Activated T-cell treated with anti-CD3 and anti-CD28 coated beads, Interleukin-2, amount 50 U/mL, for 72 hours (primary cell): ENCODE measurements at regions not wholly inside any gene's neighbourhood (a gene's known extent, or its start where the extent isn't known, plus 50 kb on each side); places are given as distances from the start of the nearest gene placed in this dataset.
"Not testable (repeated sequence)": the region's sequence is repeated elsewhere in the genome, so short reads cannot be mapped to it uniquely, and the experiment has no call there.

Experiments
- ATAC-seq, 2 donors: fragments of 150-1000 bp; cut with Tn5 transposase; replicated peaks in 1 of 2; 2 replicates each; pipeline ENCODE4 v1.10.0; 2021; ENCODE audit warnings: moderate library complexity in 2 of 2, mild to moderate bottlenecking in 1 of 2
- DNase-seq, 2 donors: peaks; one replicate each; pipeline ENCODE4 v3.0.0; 2021 to 2022; ENCODE audit warnings: mixed read lengths in 1 of 2
- H3K27ac Mint-ChIP-seq: one replicate; pipeline ENCODE4 v1.8.0; 2022; ENCODE audit warnings: mild to moderate bottlenecking, moderate library complexity, mixed read lengths
- H3K27me3 Mint-ChIP-seq: one replicate; pipeline ENCODE4 v1.8.0; 2022; ENCODE audit warnings: low read depth, mixed read lengths
- H3K36me3 Mint-ChIP-seq, 2 donors: one replicate each; pipeline ENCODE4 v1.8.0; 2022; ENCODE audit warnings: mixed read lengths in 2 of 2, mild to moderate bottlenecking in 1 of 2; ENCODE audit not compliant: insufficient read depth in 2 of 2
- H3K4me1 Mint-ChIP-seq: one replicate; pipeline ENCODE4 v1.8.0; 2022; ENCODE audit warnings: low read depth, mixed read lengths
- H3K4me3 Mint-ChIP-seq, 2 donors: one replicate each; pipeline ENCODE4 v1.8.0; 2022; ENCODE audit warnings: mild to moderate bottlenecking in 2 of 2, mixed read lengths in 2 of 2, moderate library complexity in 2 of 2
- H3K9me3 Mint-ChIP-seq, 2 donors: one replicate each; pipeline ENCODE4 v1.8.0; 2022; ENCODE audit warnings: mixed read lengths in 2 of 2

DNA sequence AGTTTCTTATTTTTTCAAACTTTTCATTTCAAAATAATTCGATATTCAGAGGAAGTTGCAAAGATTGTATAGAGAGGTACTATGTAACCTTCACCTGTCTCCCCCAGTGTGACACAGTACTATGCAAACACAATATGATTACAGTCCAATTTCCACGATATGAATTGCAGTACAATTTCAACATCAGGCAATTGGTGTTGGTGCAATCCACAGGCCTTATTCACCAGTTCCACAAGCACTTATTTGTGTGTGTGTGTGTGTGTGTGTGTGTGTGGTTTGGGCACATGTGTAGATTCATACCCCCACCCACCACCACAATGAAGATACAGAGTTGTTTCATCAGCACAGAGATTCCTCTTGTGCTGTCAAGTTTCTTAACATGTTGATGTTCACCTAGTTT is 69.7 kb upstream of the ARL4C start:
- H3K4me3 Mint-ChIP-seq, result no peak overlapping the region
- no peak overlapping the region for H3K27ac Mint-ChIP-seq
- H3K4me1 Mint-ChIP-seq, result no peaks in the 10 kb centered on the region
- ATAC-seq, result no peak
- no peaks in the 10 kb centered on the region for H3K36me3 Mint-ChIP-seq
- no peak for DNase-seq
- peaks cover 7% of the 10 kb centered on the region for H3K27me3 Mint-ChIP-seq
- H3K9me3 Mint-ChIP-seq, result no peaks in the 10 kb centered on the region

DNA sequence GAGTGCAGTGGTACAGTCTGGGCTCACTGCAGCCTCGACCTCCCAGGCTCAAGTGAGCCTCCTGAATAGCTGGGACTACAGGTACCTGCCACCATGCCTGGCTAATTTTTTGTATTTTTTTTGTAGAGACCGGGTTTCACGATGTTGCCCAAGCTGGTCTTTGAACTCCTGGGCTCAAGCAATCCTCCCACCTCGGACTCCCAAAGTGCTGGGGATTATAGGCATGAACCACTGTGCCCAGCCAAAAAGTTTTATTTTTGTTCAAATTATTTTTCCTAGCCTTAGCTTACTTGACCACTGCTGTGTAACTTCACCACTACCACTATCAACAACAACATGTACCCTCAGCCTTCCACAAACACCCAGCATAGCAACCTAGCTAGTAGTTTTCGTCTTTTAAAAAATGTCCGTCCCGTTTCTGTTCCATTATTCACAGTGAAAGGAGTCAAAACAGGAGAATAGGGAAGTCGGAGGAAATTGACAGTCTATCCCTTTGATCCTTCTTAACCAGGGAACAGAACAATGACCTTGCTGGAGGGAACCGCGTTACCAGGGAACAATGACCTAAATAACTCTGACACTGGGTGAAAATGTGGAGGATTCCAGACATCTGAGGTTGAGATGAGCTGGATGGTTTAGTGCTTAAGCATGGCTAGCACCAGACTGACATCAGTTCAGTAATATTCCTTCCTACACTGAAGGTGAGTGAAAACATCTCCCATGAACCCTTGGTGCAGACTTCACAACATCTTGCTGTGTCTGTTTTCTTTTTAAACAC is 69.2 kb upstream of the ARL4C start:
- no peaks in the 10 kb centered on the region for H3K4me1 Mint-ChIP-seq
- H3K9me3 Mint-ChIP-seq, result no peaks in the 10 kb centered on the region
- H3K27ac Mint-ChIP-seq, result no peak overlapping the region
- no peak for ATAC-seq
- H3K27me3 Mint-ChIP-seq, result peaks cover 7% of the 10 kb centered on the region
- H3K36me3 Mint-ChIP-seq, result no peaks in the 10 kb centered on the region
- H3K4me3 Mint-ChIP-seq, result no peak overlapping the region
- no peak for DNase-seq

DNA sequence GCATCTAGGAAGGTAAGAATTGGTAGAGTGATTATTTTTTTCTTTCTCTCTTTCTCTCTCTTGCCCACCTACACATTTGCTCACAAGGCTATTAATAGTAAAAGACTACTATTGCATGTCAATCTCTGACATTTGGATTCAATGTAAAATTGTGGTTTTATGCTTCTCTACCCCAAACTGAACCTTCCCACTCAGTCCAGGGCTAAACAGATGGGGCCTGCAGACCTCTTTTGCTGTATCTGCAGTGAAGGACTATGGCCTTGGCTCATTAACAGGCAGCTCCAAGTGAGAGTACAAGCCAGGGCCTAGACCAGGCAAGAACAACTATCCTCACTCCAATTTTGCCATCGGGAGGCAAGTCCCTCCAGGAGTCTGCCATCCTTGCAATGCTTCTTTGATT is 68.3 kb upstream of the ARL4C start:
- DNase-seq (no peak), ATAC-seq (no peak)
- Mint-ChIP-seq H3K36me3 (no peaks in the 10 kb centered on the region), H3K9me3 (no peaks in the 10 kb centered on the region), H3K27ac (no peak overlapping the region), H3K4me3 (no peak overlapping the region), H3K27me3 (peaks cover 6% of the 10 kb centered on the region), H3K4me1 (no peaks in the 10 kb centered on the region)

DNA sequence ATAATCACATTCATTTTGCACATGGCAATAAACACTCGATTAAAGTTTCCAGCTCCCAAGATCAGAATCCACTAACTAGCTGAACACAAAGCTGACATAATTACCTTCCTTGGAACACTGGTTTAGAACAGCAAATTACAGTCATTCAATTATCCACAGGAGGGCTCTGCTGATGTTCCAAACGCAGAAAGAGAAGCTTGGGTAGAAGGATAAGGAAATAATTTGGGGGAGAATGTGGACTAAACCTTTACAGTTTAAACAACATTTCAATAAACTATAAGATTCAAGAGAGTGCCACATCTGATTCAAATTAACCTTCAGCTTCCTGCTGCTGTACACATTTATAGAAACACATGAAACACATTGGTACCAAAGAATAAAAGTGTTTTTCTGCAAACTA is 67.8 kb upstream of the ARL4C start:
- ATAC-seq, result no peak
- Mint-ChIP-seq H3K27me3 (peaks cover 6% of the 10 kb centered on the region), H3K9me3 (no peaks in the 10 kb centered on the region)

DNA sequence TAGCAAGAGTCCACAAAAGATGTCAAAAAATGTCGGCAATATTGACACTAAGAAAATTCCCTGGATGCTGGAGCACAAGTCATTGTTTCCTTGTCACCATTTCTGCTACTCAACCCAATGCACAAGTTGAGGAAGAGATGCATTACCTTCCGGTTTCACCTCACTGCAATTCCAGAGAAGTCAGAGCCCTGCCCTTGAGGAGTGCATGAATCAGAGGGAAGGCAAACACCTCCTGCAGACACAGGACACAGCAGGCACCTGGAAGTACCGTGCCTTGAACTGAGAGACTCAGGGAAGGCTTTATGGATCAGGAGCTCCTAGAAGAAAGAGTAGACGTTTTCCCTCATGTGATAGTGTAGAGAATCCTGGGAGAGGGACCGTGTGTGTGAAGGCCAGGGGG is 62.7 kb upstream of the ARL4C start:
- H3K9me3 Mint-ChIP-seq, result peaks cover 2 to 3% of the 10 kb centered on the region in 2 donors

More for the DNA sequence above, 67.8 kb upstream of the ARL4C start:
- Mint-ChIP-seq H3K4me1 (no peaks in the 10 kb centered on the region), H3K4me3 (no peak overlapping the region), H3K27ac (no peak overlapping the region), H3K36me3 (no peaks in the 10 kb centered on the region)
- DNase-seq, result no peak

DNA sequence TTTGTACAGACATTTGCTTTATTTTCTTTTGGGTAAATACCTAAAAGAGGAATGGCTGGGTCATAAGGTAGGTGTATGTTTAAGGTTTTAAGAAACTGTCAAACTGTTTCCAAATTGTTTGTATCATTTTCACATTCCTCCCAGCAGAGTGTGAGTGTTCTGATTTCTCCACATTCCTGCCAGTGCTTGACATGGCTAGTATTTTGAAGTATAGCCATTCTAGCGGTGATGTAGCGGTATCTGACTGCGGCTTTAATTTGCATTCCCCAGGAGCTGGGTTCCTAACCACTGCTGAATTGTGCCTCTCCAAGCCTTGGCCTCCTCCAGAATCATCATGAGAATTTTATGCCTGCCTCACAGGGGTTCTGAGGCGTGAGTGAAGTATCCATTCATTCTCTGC is 61.8 kb upstream of the ARL4C start:
- Mint-ChIP-seq H3K27me3 (peaks cover 15% of the 10 kb centered on the region), H3K4me3 (no peak overlapping the region), H3K4me1 (no peaks in the 10 kb centered on the region), H3K27ac (no peak overlapping the region), H3K36me3 (no peaks in the 10 kb centered on the region), H3K9me3 (peaks cover 2 to 3% of the 10 kb centered on the region in 2 donors)
- no peak for DNase-seq
- ATAC-seq, result no peak

More for the DNA sequence above, 62.7 kb upstream of the ARL4C start:
- peaks cover 15% of the 10 kb centered on the region for H3K27me3 Mint-ChIP-seq
- no peak overlapping the region for H3K4me3 Mint-ChIP-seq
- no peak overlapping the region for H3K27ac Mint-ChIP-seq
- no peaks in the 10 kb centered on the region for H3K4me1 Mint-ChIP-seq
- ATAC-seq (no peak), DNase-seq (no peak)
- no peaks in the 10 kb centered on the region for H3K36me3 Mint-ChIP-seq

DNA sequence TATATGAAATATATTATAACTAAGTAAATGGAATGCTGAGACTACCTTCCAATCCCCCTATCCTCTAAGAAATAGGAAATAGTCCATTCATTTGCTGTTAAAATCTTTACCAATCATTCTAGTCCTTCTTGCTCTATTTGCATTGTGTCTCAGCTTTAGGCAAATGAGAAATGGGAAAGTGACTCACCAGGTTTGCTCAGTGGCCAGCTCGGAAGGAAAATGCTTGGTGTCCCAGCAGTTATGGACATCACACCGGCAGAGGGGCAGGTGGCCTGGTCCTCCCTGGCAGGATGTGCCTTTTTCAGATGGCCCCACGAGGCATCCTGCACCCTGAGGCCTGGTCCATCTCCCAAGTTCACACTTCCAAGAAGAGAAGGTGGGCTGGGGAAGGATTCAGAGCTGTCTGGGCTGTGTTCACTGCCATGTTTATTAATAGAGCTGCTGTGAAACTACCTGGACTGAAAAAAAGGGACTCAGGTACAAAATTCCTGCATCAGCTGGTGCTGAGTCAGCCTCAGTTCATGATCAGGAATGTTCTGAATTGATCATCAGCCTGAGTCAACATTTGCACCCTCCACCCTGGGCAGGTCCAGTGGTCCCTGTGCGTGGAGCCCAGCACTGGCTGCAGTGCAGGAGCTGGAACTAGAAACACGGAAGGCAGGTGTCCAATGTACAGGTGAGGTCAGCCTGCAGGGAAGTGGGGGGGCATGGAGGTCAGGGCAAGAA is 60.1 kb upstream of the ARL4C start:
- Mint-ChIP-seq H3K9me3 (peaks cover 2 to 3% of the 10 kb centered on the region in 2 donors), H3K4me1 (no peaks in the 10 kb centered on the region), H3K27ac (no peak overlapping the region), H3K4me3 (no peak overlapping the region), H3K27me3 (peaks cover 15% of the 10 kb centered on the region), H3K36me3 (no peaks in the 10 kb centered on the region)
- DNase-seq (no peak), ATAC-seq (no peak)

DNA sequence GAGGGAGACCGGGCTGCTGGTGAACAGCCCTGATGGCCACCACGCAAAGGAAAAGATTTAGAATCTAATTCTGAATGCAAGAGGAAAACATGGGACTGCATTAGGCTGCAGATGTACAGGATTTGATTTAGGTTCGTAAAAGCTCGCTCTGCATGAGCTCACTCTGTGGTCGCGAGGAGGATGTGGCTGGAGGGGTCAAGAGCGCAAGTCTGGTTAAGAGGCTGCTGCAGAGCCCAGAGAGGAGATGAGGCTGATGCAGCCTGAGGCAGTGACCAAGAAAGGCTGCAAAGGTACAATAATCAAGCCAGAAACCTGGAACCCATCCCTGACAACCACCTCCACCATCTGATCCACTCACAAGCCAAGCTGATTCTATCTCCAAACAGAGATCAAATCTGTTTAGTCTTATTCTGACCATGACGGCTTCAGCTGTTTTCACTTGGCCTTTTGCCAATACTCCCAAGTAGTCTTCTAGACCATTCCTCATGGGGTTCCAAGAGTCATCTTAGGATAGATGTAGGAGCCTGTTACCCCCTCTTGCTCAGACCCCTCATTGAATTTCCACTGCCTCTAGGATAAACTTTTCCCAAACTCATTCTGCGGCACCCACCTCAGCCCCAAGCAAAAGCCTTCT is 58.9 kb upstream of the ARL4C start:
- Mint-ChIP-seq H3K4me1 (no peaks in the 10 kb centered on the region), H3K4me3 (no peak overlapping the region), H3K27me3 (peaks cover 15% of the 10 kb centered on the region), H3K36me3 (no peaks in the 10 kb centered on the region), H3K9me3 (peaks cover 2 to 3% of the 10 kb centered on the region in 2 donors), H3K27ac (no peak overlapping the region)
- DNase-seq (peak in 1 of 2 donors; percentile 9), ATAC-seq (peak in 1 of 2 donors; percentile 39)

DNA sequence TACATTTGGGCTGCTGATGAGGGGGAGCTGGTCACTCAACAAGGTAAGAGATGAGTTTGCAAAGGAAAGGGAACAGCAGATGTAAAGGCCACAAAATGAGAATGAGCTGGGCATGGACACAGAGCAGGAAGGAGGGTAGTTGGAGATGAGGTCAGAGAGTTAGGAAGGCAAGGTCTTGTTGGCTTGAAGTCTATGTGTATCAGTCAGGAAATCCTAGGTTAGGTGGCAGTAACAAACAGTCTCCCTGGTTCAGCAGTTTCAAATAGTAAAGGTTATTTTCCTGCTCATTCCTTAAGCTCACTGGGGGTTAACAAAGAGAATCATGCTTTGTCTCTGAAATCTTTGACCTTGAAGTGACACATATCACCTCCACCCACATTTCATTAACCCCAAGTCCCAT is 58.3 kb upstream of the ARL4C start:
- no peak for ATAC-seq
- Mint-ChIP-seq H3K9me3 (peaks cover 2 to 3% of the 10 kb centered on the region in 2 donors), H3K4me3 (no peak overlapping the region)

DNA sequence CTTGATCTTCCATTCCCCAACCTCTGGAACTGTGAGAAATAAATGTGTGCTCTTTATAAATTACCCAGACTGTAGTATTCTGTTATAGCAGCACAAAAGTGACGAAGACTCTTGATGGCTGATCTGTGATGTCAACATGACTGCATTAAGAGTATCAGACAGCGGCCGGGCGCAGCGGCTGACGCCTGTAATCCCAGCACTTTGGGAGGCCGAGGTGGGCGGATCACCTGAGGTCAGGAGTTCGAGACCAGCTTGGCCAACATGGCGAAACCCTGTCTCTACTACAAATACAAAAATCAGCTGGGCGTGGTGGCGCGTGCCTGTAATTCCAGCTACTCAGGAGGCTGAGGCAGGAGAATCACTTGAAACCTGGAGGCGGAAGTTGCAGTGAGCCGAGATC is 56.3 kb upstream of the ARL4C start:
- not testable (repeated sequence) for ATAC-seq, H3K4me3 Mint-ChIP-seq, DNase-seq, H3K4me1 Mint-ChIP-seq, H3K36me3 Mint-ChIP-seq, H3K9me3 Mint-ChIP-seq, H3K27ac Mint-ChIP-seq
- peaks cover 26% of the 10 kb centered on the region for H3K27me3 Mint-ChIP-seq

More for the DNA sequence above, 58.3 kb upstream of the ARL4C start:
- H3K27ac Mint-ChIP-seq, result no peak overlapping the region
- H3K36me3 Mint-ChIP-seq, result no peaks in the 10 kb centered on the region
- DNase-seq, result no peak
- H3K27me3 Mint-ChIP-seq, result peaks cover 20% of the 10 kb centered on the region
- peaks cover 5% of the 10 kb centered on the region for H3K4me1 Mint-ChIP-seq

DNA sequence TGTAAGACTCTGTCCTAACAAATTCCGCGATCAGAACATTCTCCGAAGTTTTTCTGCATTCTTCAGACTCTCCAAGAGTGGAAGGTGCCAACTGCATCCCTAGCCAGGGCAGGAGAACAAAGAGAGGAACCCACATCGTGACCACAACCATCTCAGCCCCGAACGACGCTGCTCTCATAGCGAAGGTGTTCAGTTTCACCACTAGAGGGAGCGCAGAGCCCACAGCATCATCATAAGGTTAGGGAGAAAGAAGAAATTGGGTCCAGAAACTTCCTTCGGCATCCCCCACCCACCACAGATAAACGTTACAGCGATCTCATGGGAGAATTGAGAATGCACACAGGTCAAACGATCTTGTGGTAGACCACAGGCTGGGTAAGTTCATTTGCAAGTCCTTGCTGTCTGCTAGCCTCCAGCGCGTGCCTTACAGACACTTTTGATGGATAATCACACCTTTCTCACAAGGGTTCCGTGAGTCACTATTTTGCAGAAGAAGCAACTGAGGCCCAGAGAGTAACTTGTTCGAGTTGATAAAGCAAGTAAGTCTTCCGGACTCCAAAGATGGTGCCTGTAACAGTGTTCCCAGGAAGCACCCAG is 53.7 kb upstream of the ARL4C start:
- Mint-ChIP-seq H3K4me1 (peaks cover 5% of the 10 kb centered on the region), H3K36me3 (no peaks in the 10 kb centered on the region), H3K27ac (no peak overlapping the region), H3K4me3 (no peak overlapping the region), H3K9me3 (peaks cover 2 to 3% of the 10 kb centered on the region in 2 donors), H3K27me3 (peaks cover 41% of the 10 kb centered on the region)
- ATAC-seq (peak; percentile 62), DNase-seq (peak; percentile 57 to 61)

DNA sequence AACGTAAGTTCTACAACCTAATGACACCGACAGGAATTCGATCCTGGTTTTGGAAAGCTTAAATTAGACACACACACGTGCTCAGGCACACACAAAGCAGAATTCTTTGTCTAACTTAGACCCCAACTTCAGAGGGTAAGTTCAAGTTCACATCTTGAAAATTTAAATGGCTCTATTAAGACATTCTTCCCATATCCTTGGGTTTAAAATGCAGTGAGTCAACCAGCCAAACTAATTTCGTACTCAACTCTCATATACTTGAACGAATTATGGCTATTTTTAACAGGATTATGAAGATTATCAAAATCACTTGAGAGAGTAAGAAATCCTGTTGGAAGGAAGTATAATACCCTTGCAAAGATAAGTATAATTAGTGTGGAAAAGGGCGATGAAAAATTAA is 53.2 kb upstream of the ARL4C start:
- Mint-ChIP-seq H3K27me3 (peaks cover 38% of the 10 kb centered on the region), H3K36me3 (no peaks in the 10 kb centered on the region), H3K27ac (no peak overlapping the region), H3K9me3 (peaks cover 2% of the 10 kb centered on the region in 2 donors), H3K4me1 (peaks cover 7% of the 10 kb centered on the region), H3K4me3 (no peak overlapping the region)
- DNase-seq (no peak), ATAC-seq (no peak)
